ENCODE measurements at regions not wholly inside any gene's neighbourhood (a gene's known extent, or its start where the extent isn't known, plus 50 kb on each side); places are given as distances from the start of the nearest gene placed in this dataset.

DNA sequence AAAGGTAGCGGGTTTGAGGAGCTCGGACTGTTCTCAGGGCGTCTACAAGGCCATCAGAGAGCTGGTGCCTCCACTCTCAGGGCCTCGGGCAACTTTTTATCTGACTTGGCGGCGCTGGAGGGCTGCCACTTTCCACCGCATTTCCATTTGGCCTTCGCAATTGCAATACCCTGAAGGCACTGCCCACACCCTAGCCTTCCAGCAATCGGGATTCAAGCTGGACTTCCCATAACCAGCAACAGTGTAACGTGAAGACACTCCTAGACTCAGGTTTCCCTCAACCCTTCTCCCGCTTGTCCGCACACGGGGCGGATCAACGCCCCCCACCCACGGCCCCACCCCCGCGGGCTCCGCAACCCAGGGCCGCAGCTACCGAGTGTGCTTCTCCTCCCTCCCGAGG lies 50.2 kb upstream of the BCOR start:
- Histone ChIP-seq H3K27me3 (ENCODE audit: low read depth, low read length) (no peaks in the 10 kb centered on the region), H3K9me3 (ENCODE audit: control insufficient read depth in 1 of 2, low read length in 2 of 2) (no peaks in the 10 kb centered on the region), H3K4me3 (ENCODE audit: low read depth in 1 of 2, low read length in 2 of 2) (no peak overlapping the region), H3K27ac (ENCODE audit: low read length) (no peak overlapping the region), H3K36me3 (ENCODE audit: control insufficient read depth in 1 of 2, insufficient read depth in 2 of 2, low read length in 2 of 2) (no peaks in the 10 kb centered on the region), H3K4me1 (ENCODE audit: control insufficient read depth in 1 of 2, insufficient read depth in 2 of 2, low read length in 2 of 2) (peaks cover 0 to 9% of the 10 kb centered on the region in 2 donors)

Measured in muscle layer of duodenum (tissue), 2 donors.